ENCODE measurements at regions not wholly inside any gene's neighbourhood (a gene's known extent, or its start where the extent isn't known, plus 50 kb on each side); places are given as distances from the start of the nearest gene placed in this dataset.

DNA sequence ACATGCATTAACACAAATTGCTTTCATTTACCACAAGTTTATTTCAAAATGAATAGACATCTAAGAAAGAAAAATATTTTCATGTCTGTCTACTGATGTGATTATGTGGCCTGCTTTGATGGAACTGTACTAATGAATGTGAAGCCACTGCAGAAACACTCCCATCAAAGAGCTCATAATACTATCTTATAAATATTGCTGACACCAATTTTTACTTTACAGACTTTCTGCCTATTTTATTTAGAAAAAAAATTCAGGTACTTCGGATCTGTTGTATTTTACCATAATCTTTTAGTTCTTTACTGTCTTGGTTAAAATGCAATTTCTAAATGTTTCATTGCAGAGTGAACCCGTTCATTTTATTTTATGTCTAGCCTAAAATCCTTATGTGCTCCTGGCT, 281.9 kb downstream of the ICE1 start:
- DNase-seq (ENCODE audit: low read depth in 2 of 3, low spot score in 1 of 3): no peak

DNA sequence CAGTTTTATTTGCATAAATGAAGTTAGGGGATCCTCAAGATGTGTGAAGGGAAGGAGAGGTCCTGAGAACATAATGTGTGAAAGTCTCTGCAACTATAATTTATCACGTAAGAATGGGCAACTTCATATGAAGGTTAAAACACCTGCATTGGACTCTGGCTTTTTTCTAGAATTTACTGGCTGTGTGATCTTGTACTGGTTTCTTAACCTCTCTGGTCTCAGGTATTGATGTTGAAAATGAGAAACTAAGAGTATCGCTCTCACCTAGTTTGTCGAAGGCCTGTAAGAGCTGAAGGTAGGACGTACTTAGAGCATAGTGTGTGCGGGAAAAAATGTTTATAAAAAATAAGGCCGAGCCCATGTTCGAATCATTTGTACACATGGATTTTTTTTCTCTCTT, 280.5 kb downstream of the ICE1 start:
- DNase-seq (ENCODE audit: low read depth in 2 of 3, low spot score in 1 of 3): no peak

DNA sequence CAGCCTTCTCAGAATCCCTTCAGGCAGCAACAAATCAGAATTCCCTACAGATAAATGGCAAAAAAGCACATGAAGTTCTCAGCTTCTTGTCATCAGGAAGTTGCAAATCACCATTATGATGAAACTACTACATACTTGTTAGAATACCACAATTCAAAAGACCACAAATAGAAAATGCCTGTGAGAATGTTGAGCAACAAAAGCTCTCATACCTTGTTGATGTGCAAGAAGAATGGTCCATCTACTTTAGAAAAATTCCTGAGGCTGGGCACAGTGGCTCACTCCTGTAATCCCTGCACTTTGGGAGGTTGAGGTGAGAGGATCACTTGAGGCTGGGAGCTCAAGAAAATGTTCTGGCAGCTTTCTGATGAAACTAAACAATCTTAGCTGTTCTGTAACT, 278.1 kb downstream of the ICE1 start:
- DNase-seq (ENCODE audit: low read depth in 2 of 3, low spot score in 1 of 3): no peak

DNA sequence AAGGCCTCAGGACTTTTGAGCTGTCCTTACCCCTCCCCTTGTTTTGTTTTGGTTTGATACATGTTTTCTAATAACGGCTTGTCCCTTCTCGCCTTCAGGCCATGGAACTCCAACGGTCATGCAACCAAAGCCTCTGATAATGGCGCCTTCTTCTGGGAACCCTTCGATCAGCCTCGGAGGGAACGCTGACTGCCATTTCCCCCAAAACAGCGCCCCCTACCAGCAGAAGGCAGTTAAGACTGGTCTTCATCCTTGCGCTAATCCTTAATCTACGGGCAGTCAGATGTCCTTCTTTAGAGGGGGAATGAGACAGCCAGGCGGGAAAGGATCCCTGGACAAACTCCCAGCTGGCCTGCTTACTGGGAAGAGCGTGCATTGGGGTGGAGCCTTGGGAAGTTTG, 276.6 kb downstream of the ICE1 start:
- DNase-seq (ENCODE audit: low read depth in 2 of 3, low spot score in 1 of 3): no peak

DNA sequence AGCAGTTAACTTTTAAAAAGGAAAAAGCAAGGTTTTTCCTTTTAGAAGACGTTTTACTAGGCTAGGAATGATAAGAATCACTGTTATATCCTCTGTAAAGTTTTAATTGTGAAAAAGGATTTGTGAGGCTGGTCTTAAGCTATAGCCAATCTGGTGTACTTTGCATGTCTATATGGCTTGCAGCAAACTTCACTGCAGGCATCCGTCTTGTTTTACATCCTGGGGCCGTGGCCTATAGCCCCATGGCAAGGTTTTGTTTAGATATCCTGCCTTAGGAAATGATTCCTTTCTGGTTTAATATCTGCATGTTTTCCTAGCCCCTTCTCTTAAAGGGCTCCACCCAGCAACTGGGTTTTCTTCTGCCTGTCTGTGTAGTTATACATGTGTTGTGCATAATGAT, 272.8 kb downstream of the ICE1 start:
- DNase-seq (ENCODE audit: low read depth in 2 of 3, low spot score in 1 of 3): no peak

DNA sequence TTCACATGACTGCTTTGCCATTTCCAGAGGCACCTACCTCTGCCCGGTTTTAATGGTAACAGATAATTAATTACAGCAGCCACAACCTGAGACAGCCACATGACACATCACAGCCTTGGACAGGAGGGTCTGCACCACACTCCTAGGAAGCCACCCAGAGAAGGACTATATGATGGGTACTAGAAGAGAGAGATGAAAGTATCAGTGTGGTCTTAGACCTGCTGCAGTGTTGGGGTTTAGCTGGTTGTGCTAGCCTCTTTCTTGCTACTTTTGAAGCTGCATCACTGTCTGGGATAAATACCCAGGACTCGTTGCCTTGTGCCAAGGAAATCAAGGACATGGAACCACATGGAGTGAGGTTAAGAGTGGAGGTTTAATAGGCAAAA, 266.4 kb downstream of the ICE1 start:
- no peak for DNase-seq (ENCODE audit: low read depth in 2 of 3, low spot score in 1 of 3)

DNA sequence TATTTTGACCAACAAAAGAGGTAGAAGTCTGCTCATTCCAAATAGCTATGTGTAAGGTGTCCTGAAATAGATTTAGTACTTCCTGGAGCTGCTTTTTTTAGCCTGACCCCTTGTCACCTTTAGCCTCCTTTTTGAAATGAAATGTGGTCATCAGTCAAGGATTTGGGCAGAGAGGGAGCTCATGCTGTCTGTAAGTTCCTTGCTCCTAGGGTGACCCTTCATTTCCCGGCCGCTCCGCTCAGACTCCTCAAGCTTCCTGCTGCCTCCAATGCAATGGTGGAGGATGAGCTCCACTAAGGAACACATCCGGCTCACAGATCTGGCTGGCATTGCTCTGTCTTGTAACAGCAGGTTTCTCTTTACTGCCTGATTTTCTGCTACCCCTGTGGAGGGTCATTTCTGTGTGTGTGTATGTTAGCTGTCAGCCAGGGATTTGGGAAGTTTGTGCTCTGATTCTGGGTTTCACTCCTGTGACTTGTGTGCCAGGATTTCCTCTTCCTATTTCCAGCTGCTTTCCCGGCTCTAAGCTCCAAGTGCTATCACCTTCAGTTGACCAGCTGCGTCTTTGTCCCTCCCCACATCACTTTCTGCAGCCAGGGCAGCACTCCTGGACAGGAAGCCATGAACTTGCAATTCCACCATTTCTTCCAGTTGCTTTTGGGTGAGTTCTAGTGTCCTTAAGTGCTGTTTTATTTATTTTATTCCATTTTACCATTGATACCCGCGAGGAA, 265.9 kb downstream of the ICE1 start:
- no peak for DNase-seq (ENCODE audit: low read depth in 2 of 3, low spot score in 1 of 3)

DNA sequence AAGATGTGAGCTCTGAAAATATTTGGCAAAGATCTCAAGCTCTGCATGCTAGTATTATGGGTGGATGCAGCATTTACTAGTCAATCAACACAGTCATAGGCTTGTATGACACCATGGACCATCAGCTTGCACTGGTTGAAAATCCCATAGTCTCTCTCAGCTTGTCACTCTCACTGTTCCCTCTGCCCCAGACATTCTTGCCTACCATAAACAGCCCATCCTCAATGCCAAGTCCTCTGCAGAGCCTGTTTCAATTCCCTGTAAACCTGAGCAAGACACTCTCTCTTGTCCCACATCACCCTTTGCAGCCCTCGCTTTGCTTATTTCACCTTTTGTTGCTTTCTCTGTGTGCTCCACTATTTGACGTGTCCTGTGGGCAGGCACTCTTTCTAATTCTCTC, 264.6 kb downstream of the ICE1 start:
- DNase-seq (ENCODE audit: low read depth in 2 of 3, low spot score in 1 of 3): no peak

DNA sequence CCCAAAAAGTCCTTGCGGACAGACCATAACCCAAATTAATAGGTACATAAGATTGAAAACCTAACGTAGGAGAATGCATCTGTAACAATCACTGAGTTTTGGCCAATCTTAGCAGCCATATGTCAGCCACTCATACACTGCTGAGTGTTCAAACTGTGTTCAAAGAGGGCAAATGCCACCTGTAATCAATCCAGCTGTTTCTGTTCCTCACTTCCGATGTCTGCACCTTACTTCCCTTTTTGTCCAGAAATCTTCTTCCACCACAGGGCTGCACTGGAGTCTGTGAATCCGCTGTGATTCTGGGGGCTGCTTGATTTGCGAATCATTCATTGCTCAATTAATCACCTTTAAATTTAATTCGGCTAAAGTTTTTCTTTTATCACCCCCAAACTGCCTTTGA, 263.9 kb downstream of the ICE1 start:
- DNase-seq (ENCODE audit: low read depth in 2 of 3, low spot score in 1 of 3): no peak

DNA sequence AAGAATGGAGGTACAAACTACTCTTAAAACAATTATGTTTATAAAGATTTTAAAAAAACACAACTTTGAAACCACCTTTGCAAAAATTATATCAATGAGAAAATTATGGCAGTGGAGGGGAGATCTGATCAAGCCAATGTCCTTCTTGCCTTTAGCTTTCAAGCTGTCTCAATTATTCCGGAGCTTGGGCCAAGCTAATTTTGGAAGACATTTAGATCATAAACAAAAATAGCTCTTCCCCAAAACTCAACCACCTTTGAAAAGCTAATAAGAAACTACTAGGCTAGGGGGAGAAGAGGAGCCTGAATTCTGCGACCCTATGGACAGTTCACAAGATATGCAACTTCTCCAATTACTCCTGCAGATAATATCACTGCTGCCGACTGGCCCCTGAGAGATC, 263.3 kb downstream of the ICE1 start:
- no peak for DNase-seq (ENCODE audit: low read depth in 2 of 3, low spot score in 1 of 3)

DNA sequence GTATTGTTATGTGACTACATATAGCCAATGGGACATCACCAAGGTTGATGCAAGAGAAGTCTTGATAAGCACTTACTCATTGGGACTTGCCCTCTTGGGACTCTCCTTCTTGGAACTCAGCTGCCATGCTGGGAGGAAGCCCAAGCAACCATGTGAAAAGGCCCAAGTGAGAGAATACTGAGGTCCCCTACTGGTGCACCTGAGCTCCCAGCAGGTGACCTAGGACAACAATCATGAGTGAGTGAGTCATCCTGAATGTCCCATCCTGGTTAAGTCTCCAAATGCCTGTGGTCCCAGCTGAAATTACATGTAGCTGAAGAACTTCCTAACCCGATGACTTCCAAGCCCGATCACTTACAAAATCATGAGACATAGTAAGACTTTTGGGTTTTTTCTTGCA, 260.7 kb downstream of the ICE1 start:
- no peak for DNase-seq (ENCODE audit: low read depth in 2 of 3, low spot score in 1 of 3)

DNA sequence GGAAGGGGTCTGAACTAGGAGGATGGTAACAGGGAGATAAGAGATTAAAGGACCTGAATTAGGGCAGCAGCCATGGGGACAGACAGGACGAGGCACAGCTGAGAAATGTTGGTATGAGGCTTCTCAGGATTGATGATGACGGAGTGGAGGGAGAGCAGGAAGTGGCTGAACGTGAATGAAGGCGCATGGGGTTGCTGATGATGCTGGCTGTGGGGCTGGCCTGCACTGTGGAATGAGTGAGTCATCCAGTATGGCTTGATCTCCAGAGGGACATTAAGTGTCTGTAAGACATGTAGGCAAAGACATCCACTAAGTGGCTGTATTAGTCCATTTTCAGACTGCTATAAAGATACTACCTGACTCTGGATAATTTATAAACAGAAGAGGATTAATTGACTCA, 256.4 kb downstream of the ICE1 start:
- DNase-seq (ENCODE audit: low read depth in 2 of 3, low spot score in 1 of 3): no peak

DNA sequence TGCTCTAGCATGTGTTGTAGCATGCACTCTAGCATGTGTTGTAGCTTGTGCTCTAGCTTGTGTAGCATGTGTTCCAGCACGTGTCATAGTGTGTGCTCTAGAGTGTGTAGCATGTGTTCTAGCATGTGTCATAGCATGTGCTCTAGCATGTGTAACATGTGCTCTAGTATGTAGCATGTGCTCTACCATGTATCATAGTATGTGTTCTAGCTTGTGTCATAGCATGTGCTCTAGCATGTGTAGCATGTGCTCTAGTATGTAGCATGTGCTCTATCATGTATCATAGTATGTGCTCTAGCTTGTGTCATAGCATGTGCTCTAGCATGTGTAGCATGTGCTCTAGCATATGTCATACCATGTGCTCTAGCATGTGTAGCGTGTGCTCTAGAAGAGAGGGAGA, 255.3 kb downstream of the ICE1 start:
- DNase-seq (ENCODE audit: low read depth in 2 of 3, low spot score in 1 of 3): no peak

DNA sequence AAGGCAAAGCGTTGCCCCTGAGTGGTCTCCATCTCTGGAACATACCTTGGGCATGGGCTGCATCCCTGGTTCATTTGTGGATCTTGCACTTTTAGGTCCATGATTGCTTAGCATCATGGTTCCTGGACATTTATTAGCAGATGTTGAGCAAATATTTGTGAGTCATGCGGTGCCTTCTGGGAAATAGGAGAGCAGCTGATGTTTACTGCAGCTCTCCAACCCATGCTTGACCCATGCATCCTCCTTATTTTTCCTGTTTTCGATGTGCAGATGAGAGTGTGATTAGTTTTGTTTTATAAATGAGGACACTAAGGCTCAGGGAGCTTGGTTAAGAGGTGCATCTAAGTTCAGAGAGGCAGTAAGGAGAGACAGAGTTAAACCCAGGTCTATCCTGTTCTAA, 253.7 kb downstream of the ICE1 start:
- no peak for DNase-seq (ENCODE audit: low read depth in 2 of 3, low spot score in 1 of 3)

DNA sequence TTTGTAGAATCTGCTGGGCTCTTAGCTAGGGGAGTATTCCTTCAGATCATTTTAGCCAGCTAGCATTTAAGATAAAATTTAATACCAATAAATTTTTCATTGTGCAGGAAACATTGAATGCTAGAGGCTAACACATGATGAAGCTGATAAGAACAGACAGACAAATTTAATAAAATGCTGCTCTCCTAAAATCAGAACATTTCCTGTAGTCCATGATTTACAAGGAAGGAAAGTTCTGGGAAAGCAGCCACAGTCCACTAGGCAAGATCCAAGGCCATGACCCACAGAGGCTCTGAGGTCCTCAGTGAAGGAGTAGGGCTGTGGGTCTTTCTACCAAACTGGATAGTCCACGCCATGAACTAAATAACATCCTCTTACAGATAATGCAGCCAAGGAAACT, 253.0 kb downstream of the ICE1 start:
- DNase-seq (ENCODE audit: low read depth in 2 of 3, low spot score in 1 of 3): no peak

DNA sequence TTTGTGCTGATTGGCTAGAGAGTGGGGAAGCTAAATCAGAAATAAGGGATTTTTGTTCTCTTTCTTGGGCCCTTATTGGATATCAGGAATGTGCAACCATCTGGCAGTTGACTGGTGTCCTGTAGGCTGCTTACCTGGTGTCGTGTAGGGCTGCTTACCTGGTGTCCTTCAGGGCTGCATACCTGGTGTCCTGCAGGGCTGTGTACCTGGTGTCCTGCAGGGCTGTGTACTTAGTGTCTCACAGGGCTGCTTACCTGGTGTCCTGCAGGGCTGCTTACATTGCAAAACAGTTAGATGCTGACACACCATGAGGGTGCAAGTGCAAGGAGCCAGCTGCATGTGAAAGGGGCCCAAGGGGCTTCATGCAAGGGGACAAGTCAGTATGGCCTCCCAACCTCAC, 249.3 kb downstream of the ICE1 start:
- DNase-seq (ENCODE audit: low read depth in 2 of 3, low spot score in 1 of 3): no peak

DNA sequence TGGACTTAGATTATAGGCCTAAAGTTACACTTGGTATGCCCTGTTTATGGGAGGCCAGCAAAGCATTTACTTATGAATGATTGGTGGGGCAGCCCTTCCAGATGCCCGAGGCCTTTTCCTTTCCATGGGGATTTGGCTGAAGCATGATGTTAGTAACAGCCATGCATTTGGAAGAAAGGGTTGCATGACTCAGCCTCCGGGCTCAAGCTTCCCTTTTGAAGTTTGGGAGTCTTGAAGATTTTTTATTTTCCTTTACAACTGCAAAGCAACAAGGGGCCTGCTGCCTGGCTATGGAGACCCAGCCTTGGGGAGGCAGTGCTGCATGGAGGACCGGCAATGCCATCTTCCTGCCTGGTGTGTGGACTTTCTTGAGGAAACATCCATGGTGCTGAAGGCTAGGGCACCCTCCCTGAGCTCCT, 244.7 kb downstream of the ICE1 start:
- no peak for DNase-seq (ENCODE audit: low read depth in 2 of 3, low spot score in 1 of 3)

DNA sequence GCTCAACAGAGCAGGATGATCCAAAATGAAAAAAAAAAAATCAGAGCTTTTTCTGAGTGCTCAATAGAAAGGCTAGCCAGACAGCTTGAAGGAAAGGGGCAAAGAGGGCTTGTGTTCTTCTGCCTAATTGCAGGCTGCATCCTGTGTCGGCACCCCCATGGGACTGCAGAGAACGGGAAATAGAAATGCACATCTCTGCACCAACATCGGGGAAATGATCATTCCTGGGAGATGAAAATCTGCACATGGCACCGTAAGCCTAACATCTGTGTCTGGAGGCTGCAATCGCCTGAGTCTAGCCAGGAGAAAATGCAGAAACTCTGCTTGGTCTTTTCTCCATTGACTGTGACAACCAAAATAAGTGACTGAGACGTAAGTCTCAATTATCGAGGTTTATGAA, 243.9 kb downstream of the ICE1 start:
- DNase-seq (ENCODE audit: low read depth in 2 of 3, low spot score in 1 of 3): no peak

DNA sequence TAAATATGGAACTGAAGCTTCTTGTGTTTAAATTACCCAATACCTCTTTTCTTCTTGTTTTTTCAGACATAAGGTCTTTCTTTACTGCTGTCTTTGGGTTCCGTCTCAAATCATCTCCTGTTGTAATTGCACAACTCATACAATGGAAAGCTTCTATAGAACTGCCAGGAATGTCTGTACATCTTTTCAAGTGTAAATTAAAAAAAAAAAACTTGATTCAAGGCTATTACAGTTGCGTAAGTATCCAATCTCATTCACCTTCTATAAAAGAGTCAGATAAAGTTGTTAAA, 243.5 kb downstream of the ICE1 start:
- no peak for DNase-seq (ENCODE audit: low read depth in 2 of 3, low spot score in 1 of 3)

DNA sequence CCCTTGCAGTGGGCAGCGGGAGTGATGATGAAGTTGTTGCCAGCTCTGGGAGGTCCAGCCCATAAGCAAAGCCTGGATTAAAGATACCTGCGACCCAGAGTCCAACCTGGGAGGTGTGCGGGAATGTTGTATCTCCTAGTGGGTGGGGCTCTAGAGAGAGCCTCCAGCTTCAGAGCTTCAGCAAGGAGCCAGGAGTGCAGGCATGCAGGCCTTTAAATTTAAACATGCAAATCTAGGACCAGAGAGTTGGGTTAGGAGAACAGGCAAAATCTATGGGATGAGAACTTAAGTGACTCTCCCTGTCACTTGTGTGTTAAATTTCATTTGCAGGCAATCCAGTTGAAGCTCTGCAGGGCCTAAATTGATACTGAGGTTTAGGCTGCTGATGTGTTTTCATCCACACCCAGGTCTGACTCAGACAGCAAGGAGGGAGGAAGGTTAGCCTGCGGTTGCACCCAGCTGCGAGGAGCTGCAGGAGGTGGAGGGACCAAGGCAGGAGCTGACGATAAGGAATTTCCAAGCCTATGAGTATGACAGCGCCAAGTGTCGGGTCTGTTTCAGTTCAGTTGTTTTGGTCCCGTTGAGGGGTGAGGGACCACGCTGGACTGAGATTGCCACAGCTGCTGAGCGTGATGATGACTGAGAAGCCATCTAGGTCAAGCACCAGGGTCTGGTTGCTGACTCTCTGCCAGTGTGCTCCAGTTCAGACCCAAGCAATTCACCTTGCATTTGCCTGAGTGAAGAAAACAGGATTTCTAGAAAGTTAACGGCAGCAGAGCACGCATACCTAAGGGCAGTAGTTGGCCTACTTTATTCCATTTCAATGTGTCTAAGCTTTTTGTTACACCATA, 243.0 kb downstream of the ICE1 start:
- DNase-seq (ENCODE audit: low read depth in 2 of 3, low spot score in 1 of 3): no peak

DNA sequence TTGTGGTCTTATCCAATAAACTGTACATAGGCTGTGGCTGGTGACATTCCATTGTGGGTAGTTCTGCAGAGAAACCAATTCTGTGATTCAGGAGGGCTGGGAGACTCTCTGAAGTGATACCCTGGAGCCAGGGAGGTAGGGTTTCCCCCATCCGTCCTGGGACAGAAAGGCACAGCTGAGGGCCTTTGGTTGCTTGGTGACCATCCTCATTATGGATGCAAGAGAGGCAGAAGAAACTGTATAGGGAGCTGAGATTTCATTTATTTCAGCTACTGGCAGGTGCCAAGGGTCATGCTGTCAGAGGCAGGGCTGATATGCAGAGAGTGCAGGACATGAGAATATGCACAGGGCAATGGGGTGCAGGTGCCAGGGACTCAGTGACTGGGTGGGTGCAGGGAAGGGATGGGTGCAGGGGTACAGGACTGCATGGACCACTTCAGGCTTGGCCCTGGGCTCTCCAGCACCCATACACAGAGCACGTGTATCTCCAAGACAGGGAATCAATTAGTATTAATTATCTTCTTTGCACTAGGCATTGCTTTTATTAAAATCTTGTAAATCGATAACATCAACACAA, 236.5 kb downstream of the ICE1 start:
- no peak for DNase-seq (ENCODE audit: low read depth in 2 of 3, low spot score in 1 of 3)

DNA sequence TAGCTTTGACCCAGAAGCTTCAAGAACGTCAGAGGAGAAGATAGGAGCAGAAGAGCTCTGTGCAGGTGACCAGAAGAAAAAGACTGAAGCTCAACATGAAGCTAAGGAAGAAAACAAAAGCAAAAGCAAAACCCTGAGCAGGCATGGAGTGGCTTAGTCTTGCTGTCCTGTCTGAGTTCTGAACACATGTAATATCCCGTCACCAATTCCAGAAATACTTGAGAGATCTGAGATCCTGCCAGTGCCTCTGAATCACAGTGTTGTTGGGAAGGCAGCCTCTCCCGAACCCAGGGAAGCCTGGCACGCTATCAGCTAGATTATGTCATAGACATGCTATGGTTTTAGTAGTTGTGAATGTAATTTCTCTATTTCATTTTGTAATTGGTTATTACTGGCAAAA, 235.7 kb downstream of the ICE1 start:
- DNase-seq (ENCODE audit: low read depth in 2 of 3, low spot score in 1 of 3): no peak

DNA sequence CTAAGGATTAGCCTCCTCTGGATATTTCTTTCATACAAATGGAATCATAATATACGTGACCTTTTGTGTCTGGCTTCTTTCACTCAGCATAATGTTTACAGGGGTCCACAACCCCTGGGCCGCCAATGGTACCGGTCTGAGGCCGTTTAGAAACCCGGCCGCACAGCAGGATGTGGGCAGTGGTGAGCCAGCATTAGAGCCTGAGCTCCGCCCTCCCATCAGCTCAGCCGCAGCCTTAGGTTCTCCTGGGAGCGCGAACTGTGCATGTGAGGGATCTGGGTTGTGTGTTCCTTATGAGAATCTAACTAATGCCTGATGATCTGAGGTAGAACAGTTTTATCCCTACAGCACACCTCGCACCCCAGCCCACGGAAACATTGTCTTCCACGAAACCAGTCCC, 229.7 kb downstream of the ICE1 start:
- no peak for DNase-seq (ENCODE audit: low read depth in 2 of 3, low spot score in 1 of 3)

All from stimulated activated CD4-positive, alpha-beta T cell treated with anti-CD3 and anti-CD28 coated beads, Interleukin-12 subunit alpha, Interleukin-12 subunit beta, amount 100 ng/mL, for 48 hours (primary cell).